ENCODE measurements at regions not wholly inside any gene's neighbourhood (a gene's known extent, or its start where the extent isn't known, plus 50 kb on each side); places are given as distances from the start of the nearest gene placed in this dataset.
"Not testable (repeated sequence)": the region's sequence is repeated elsewhere in the genome, so short reads cannot be mapped to it uniquely, and the experiment has no call there.

DNA sequence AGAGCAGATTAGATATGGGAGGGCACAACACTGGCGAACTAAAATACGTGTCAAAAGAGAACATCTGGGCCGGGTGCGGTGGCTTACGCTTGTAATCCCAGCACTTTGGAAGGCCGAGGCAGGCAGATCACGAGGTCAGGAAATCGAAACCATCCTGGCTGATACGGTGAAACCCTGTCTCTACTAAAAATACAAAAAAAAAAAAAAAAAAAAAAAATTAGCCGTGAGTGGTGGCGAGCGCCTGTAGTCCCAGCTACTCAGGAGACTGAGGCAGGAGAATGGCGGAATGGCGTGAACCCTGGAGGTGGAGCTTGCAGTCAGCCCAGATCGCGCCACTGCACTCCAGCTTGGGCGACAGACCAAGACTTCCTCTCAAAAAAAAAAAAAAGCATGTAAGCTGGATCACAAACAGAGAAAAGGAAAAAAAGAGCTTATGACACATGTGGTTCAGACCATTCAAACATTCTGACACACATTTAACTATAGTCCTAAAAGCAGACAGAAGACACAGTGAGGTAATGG is 1716.9 kb downstream of the SI start:
- DNase-seq: not testable (repeated sequence)

DNA sequence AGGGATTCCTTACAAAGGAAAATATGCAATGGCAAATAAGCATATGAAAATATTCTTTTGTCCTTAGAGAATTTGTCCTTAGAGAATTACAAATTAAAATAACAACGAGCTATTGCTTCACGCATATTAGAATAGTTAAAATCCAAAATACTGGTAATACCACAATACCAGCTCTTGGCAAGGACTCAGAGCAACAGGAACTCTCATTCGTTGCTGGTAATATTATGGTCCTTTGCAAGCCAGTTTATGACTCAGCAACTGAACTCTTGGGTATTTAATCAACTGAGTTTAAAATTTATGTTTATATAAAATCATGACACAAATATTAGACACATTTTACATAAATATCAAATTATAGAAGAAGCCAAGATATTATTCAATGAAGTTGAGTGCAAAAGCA is 1730.4 kb downstream of the SI start:
- no peak for DNase-seq

DNA sequence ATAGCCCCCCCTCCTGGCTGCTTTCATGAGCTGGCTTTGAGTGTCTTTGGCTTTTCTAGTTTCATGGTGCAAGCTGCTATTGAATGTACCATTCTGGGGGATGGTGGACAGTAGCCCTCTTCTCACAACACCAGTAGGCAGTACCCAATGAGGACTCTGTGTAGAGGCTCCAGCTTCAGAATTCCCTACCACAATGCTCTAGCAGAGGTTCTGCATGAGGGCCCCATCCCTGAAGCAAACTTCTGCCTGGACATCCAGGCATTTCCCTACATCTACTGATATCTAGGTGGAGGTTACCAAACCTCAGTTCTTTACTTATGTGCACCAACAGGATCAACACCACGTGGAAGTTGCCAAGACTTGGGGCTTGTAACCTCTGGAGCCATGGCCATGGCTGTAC is 1742.9 kb downstream of the SI start:
- DNase-seq: no peak

DNA sequence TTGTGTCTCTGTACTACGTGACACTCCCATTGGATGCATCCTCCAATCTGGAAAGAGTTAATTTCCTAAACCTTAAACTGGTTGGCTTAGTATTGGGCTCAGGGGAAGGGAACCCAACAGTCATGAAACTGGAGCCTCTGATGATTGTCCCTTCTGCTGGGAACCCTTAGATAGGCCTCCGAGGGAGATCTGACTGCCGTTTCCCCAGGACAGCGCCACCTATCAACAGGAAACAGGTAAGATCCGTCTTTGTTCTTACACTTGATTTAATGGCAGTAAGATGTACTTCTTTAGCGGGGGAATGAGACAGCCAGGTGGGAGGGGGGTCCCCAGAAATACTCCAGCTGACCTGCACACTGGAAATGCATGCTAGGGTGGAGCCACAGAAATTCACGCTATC is 1749.6 kb downstream of the SI start:
- DNase-seq: no peak

DNA sequence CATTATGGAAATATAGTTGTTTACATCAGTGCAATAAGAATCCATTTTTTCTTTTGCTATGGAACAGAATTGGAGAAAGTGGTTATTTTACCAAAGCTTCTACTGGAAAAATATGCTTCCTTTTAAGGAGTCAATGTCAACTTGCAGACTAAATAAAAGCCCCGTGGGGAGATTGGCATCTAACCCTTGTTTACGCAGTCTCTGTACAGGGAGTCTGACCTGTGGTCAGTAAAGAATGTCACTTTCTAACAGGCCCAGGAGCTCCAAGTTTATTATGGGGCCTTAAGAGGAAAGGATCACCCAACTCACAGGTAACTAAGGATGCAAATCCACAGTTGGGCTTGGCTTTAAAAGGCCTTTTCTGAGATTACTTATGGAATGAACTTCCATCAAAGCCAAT is 1751.2 kb downstream of the SI start:
- DNase-seq: no peak

DNA sequence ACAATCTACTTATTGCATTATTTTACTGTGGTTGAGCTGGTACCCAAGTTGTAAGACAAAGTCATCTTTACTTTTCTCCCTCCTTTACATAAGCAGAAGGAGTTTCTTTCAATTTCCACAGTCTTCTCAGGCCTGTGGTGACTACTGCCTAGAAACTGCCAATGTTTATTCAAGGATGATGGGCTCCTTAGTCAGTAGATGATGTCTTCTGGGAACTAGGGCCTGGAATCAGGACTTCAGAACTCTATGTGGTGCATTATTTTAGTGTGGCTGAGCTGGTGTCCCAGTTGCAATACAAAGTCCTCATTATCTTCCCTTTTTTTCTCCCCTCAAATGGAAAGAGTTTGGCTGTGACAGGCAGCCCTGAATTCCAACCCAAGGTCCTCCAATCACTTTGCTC is 1762.5 kb downstream of the SI start:
- no peak for DNase-seq

DNA sequence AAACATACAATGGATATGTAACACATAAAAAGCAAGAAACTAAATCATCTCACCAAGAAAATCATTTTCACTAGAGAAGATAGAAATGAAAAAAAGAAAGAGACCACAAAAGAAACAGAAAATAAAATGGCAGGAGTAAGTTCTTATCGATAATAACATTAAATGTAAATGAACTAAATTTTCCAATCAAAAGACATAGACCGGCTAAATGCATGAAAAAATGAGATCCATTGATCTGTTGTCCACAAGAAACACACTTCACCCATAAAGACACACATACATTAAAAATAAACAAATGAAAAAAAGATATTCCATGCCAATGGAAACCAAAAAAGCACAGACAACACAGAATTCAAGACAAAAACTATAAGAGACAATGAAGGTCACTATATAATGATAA is 1771.9 kb downstream of the SI start:
- no peak for DNase-seq

DNA sequence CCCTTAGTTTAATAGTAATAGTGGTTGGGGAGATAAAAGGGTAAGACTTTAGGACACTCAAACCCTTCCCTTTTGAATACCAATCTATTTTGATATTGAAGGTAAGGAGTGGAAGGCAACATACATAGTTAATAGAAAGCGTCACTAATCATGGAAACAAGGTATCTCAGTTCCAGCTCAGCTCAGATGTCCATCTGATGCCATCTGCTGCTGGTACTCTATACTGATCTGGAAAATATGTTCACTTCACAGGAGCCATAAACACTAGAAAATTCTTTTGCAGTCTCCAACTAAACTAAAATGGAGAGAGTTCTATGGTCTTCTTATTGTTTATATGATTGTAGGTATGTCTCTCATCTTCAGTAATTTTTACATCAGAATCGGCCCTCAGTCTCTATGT is 1777.1 kb downstream of the OTOL1 start:
- DNase-seq: no peak

DNA sequence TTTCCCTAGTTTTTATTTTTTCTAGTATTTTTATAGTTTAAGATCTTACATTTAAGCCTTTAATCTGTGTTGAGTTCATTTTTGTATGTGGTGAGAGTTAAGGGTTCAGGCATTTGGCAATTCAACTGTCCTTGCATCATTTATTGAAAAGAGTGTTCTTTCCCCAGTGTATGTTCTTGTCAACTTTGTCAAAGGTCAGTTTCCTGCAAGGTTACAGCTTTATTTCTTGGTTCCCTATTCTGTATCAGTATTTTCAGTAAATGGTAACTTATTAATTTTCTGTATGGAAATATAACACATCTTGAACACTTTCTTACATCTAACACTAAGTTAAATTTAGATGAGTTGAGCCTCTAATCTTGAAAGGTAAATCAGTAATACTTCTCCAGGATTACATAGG is 1770.1 kb downstream of the OTOL1 start:
- no peak for DNase-seq

DNA sequence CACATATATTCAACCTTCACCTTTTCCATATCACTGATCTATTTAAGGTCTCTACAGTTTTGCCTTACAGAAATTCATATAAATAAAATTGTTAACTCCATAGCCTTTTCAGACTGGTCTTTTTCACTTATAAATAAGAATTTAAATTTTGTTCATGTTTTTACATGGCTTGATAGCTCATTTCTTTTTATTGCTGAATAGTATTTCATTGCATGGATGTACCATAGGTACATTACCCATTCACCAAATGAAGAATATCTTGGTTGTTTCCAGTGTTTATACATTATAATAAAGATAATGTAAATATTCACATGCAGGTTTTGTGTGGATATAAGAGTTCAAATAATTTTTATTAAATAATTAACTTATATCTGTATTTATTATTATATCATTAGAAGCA is 1765.0 kb downstream of the OTOL1 start:
- no peak for DNase-seq

DNA sequence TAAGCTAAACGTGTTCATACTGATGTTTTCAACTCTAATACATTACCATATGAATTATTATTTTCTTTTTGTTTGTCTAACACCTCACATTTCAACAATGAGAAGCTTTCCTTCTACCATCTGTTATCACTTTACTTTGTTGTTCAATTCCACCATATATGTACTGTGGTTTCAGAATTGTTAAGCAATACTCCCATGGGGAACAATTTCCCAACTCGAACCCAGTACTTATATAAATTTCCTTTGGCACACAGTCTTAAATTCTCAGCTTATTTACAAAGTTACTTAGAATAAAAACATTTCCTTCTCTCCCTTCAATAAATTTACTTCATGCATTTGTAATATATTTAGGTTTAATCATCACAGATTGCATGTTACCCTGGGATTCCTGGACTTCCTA is 1764.4 kb downstream of the OTOL1 start:
- DNase-seq: no peak

DNA sequence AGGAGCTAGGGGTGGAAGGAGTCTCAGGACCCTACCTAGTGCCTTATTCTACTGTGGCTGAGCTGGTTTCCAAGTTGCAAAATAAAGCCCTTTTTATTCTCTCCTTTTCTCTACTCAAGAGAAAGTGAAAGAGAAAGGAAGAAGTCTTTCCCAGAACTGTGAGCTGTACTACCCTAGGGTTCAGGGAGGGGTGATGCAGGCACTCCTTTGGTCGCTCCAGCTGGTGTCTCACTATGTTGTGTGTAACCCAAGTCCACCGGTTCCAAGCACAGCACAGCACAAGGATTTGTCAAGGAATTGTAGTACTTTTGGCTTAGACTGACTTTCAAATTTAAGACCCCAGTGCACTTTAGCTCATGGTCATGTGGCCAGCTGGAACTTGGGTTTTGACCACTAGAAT is 1721.7 kb downstream of the OTOL1 start:
- DNase-seq: no peak

DNA sequence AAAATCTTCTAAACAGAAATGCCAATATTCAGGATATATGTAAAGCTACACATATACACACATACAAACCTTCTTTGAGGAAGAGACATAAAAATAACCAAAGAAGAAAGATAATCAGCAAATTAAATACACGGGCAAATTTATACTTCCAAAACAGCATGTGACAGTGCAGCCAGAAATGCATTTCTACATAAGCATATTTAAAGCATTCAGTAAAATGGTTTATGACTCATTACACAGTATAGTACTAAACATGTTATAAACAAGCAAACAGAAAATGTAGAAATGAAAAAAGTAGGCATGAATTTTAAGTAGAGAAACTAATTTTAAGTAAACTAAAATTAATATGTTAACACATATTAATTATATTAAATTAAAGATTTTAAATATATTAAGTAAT is 1717.2 kb downstream of the OTOL1 start:
- no peak for DNase-seq

DNA sequence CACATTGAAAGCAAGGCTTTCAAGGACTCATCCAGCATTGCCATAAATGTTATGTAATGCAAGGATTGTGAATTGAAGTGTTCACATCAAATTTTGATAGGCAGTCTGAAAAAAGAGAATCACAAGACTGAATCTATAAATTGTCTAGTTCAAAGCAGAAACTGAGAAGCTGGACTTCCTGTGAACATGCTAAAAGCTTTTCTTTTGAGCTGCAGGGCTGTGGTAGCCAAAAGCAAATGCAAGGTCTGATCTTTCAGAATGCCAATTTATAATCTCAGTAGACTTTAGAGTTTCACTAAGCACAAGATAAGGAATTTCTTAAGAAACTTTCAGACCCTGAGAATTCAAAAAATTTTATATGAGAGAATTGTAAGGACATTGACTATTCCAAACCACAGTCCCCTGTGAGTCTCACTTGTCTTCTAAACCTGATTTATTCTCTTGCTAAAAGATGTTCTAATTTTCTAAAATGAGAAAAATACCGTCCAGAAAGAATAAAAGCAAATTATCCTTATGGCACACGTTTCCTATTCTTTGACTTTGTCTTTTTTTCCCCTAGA is 1700.3 kb downstream of the OTOL1 start:
- DNase-seq: no peak

DNA sequence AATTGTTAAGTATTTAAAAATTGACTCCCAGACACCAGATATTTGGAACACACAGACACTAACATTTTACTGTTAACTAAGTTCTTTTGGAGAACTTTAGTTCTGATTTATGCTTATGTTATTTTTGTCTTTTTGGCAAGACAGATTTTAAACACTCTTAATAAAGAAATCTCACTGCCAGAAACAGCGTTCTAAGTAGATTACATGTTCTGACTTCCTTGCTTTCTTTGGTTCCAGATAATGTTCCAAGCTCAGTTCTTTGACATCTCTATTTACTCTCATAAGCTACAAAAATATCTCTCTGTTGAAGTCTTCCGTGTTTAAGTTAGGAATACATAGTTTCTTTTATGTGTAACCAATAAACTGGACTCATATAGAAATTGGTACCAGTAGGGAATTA is 1699.6 kb downstream of the OTOL1 start:
- no peak for DNase-seq

DNA sequence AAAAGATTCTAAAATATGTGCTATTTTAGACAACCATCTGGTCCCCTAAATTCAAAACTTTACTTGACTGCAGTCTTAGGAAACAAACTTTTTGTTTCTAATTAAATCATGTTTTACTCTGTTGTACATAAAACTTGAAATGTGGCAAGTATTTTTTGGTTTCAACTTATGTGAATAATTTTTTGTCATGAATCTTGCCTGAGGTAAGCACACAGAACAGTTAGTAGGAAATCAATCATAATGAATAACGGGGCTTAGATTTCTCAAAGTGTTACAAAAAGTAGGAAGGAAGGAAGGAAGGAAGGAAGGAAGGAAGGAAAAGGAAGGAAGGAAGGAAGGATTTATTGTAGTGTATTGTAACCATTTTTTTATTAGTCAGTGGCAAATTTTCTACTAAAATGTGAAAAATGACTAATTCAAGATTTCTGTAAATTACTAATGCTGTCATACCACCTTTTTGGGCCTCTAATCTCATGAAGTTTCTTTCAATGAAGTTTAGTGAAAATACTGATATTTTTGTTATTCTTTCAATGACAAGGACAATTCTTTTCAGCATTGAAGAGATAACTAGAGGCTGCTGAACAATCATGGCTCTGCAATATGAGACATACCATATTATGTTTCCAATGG is 1689.2 kb downstream of the OTOL1 start:
- DNase-seq: no peak

DNA sequence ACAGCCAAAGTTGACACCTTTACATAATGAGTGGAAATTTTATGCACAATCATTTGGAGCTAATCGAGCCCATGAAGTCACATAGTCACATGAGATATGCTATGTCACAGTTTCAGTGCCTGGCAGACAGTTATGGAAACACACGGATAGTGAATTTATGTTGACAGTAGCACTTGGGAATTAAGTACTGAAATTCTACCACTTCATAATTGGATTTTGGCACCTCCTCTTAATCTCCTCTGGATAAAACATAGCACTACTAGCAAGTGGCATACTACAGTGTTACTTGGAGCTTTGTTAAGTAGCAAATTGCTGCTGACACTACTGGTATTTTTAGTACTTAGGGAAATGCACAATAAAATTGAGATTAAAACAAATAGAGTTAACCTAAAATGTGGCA is 1679.4 kb downstream of the OTOL1 start:
- no peak for DNase-seq

DNA sequence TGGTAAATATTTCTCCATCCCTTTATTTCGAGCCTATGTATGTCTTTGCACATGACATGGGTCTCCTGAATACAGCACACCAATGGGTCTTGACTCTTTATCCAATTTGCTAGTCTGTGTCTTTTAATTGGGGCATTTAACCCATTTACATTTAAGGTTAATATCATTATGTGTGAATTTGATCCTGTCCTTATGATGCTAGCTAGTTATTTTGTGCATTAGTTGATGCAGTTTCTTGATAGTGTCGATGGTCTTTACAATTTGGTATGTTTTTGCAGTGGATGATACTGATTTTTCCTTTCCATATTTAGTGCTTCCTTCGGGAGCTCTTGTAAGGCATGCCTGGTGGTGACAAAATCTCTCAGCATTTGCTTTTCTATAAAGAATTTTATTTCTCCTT is 1675.9 kb downstream of the OTOL1 start:
- DNase-seq: not testable (repeated sequence)

DNA sequence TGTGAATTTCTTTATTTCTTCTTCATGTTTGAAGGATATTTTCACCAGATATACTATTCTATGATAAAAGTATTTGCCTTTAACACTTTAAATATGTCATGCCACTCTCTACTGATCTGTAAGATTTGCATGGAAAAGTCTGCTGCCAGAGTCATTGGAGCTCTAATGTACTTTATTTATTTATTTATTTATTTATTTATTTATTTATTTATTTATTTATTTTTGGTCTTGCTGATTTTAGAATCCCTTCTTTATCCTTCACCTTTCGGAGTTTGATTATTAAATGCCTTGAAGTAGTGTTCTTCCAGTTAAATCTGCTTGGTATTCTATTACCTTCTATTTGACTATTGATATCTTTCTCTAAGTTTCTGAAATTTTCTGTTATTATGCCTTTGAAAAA is 1669.6 kb downstream of the OTOL1 start:
- no peak for DNase-seq

DNA sequence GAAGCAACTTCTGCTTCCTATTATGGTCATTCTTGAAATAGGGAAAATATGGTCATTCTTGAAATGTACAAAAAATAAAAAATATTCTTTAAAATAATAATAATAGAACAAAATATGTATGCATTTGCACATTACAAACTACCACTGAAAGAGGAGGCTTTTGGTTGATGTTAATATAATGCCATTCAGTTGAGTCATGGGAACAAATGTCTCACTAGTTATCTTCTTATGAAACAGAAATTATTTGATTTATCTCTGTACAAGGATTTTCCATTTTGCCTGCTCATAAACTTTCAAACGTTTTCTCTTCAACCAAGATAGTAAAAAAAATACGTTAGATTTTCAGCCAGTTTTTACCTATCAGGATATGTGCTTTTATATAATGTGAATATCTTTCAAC is 1662.7 kb downstream of the OTOL1 start:
- no peak for DNase-seq

DNA sequence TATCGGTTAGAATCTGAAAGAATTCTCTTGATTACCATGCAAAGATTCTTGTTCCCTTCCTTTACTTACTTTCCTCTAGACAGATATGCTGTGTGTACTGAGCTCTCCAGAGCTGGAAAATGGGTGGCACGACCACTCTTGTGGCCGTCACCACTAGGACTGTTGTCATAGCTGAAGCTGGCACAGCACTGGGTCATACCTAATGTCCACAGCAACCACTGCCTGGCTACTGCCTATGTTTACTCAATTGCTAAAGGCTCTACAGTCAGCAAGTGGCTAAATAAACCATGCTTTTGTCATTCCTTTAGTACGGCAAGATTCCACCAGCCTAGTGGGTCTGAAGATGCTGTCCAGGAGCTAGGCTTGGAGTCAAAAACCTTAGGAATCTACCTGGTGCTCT is 1643.0 kb downstream of the OTOL1 start:
- no peak for DNase-seq

DNA sequence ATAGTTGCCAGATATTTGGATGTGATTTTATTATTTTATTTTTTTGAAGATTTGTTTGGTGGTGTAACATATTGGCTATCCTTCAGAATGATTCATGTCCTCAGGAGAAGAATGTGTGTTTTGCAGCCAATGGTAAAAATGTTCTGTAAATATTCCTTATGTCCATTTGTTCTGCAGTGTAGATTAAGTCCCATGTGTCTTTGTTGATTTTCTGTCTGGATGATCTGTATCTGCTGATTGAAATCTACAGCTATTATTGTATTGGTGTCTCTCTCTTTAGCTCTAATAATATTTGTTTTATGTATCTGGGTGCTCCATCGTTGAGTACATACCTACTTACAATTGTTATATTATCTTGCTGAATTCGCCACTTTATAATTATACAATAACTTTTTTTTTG is 1641.7 kb downstream of the OTOL1 start:
- no peak for DNase-seq

DNA sequence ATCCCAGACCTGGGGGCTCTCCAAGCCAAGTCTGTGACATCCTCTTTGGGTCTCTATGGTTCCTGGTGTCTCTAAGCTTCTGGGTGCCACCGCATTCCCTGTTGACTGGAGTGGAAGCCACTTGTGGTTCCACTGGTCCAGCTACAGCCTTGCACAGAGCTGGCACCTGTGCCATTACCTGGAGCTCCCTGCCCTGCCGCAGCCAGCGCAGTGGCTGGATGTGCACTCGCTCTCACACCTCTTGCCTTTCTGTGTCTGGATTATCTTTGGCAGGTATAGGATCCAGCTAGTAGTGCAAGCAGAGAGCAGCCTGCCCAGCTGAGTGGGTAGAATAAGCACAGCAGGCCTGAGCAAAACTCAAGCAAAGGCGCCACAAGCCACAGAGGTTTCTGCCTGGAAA is 1635.5 kb downstream of the OTOL1 start:
- DNase-seq: no peak

DNA sequence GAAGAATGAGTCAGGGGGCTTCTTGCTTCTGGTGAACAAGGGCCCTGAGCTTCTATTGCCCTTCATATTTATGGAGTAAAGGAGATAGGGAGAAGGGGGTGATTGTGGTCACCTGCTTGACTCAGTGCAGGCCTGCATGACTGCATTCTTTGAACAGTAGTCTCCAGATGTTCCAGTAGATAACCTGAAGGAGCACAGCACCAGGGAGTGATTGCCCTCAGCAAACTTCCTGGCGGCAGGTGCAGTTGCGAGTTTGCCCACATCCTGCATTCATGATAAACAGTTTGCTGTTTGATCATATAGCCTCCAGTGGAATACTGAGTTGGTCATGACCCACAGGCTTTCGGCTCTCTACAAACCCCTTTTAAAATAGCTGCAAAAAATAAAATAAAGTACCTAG is 1632.7 kb downstream of the OTOL1 start:
- no peak for DNase-seq

DNA sequence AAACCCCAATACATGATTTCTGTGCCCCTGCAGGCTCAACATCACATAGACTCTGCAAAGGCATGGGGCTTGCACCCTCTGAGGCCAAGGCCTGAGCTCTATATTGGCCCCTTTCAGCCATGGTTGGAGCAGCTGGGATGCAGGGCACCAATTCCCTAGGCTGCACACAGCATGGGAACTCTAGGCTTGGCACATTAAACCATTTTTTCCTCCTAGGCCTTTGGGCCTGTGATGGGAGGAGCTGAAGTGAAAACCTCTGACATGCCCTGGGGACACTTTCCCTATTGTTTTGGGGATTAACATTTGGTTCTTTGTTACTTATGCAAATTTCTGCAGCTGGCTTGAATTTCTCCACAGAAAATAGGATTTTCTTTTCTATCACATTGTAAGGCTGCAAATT is 1629.5 kb downstream of the OTOL1 start:
- DNase-seq: no peak

All from SIG-M5 (cell line).